ENCODE measurements at regions not wholly inside any gene's neighbourhood (a gene's known extent, or its start where the extent isn't known, plus 50 kb on each side); places are given as distances from the start of the nearest gene placed in this dataset.

DNA sequence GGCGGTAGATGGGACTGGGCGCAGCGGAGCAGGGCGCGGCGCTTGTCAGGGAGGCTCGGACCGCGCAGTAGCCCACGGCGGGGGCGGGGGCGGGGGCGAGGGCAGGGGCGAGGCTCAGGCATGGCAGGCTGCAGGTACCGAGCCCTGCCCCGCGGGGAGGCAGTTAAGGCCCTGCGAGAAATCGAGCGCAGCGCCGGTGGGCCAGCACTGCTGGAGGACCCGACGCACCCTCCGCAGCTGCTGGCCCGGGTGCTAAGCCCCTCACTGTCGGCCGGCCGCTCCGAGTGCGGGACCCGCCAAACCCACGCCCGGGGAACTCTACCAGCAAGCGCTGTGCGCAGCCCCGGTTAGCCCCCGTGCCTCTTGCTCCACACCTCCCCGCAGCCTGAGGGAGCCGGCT is 90.2 kb upstream of the RPL38 start:
- no peak for DNase-seq (ENCODE audit: extremely low read depth, low read depth)
- TF ChIP-seq, protein P1, sequence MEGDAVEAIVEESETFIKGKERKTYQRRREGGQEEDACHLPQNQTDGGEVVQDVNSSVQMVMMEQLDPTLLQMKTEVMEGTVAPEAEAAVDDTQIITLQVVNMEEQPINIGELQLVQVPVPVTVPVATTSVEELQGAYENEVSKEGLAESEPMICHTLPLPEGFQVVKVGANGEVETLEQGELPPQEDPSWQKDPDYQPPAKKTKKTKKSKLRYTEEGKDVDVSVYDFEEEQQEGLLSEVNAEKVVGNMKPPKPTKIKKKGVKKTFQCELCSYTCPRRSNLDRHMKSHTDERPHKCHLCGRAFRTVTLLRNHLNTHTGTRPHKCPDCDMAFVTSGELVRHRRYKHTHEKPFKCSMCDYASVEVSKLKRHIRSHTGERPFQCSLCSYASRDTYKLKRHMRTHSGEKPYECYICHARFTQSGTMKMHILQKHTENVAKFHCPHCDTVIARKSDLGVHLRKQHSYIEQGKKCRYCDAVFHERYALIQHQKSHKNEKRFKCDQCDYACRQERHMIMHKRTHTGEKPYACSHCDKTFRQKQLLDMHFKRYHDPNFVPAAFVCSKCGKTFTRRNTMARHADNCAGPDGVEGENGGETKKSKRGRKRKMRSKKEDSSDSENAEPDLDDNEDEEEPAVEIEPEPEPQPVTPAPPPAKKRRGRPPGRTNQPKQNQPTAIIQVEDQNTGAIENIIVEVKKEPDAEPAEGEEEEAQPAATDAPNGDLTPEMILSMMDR (IDR thresholded peaks at IDR 0.05; ENCODE audit: low read depth, low read length), result no peak

DNA sequence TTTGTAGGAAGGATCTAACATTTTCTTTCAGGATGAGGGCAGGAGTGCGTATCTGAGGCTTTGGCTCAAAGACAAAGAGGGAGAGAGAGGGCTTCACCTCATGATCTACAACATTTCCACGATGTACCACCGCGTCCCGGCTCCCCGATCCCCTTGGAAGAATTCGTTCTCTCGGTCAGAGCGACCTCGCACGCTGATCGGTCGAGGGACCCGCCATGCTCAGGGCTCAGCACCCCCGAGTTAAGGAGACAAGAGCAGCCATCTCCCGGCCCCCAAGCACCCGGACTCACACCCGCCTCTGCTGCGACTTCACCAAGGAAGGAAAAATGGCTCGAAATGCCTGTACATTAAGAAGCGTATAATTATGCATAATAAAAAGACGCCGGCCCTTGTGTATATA is 89.5 kb upstream of the RPL38 start:
- DNase-seq (ENCODE audit: extremely low read depth, low read depth), result no peak
- TF ChIP-seq, protein P1 (IDR thresholded peaks at IDR 0.05; ENCODE audit: low read depth, low read length), result no peak

DNA sequence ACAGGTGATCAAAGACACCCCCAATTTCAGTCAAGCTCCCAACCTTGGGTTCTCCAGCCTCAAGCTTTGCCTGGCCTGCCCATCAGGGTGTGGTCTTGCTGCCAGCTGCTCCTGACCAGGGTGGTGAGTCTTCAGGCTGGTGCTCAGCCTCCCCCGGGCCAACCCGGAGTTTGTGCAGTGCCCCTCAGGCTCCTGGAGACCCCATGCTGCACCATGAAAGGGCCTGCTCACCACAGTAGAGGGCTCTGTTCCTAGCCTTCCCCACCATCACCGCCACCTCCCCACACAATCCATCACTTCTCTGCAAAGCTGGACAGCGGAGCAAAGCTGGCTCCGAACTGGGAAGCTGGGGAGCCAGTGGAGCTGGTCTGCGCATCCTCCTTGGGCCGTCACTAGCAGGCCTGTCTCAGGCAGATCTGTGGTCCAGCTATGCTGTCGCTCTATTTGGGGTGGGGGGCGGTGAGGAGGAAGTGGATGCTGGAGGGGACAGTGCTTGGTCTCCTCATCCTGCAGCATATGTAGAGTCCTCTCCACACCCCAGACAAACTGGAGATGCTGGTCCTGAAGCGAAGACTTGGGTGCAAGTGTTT is 88.5 kb upstream of the RPL38 start:
- TF ChIP-seq, protein P1 (IDR thresholded peaks at IDR 0.05; ENCODE audit: low read depth, low read length), result no peak
- no peak for DNase-seq (ENCODE audit: extremely low read depth, low read depth)

DNA sequence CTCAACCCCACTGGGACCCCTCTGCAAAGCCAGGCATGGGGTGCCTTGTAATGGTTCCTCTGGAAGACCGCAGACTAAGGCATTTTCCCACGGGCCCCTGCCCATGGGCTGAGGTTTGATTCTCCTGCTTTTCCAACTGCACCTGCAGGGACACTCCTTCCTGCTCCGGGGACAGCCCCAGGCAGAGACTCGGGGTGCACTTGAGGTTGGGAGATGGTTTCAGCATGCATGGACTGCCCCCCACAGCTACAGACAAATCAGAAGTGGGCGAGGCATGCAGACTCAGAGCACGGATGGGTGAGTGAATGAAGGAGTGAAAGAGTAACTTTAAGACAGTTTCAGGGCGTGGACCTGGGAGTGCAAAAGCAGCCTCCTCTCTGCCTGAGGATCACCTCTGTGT is 87.9 kb upstream of the RPL38 start:
- TF ChIP-seq, protein P1 (IDR thresholded peaks at IDR 0.05; ENCODE audit: low read depth, low read length), result no peak
- no peak for DNase-seq (ENCODE audit: extremely low read depth, low read depth)

DNA sequence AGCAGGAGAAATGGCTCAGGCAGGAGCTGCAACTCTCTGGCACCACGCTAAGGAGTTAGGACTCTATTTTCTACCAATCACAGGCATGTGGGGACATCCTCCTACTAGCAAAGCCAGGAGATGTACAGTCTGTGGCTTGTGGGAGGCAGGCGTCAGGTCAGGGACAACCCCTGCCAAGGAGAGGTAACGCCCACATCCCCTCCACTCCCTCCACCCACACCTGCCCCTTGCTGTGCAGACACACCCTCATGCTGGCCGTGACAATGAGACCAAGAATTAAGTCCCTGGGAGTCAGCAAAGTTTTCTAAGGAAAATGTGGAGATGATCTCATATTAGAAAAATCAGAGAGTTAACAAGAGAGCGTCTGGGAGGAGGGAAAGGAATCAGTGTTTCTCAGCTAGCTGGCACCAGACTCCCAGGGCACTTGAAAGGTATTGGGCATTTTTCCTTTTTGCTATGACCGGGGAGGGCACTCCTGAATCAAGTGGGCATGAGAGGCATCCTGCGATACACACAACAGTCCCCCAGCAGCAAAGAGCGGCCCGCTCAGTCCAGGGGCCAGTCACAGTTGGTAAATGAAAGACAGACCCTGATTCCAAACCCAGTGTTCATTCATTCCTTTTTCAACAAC is 87.3 kb upstream of the RPL38 start:
- TF ChIP-seq, protein P1 (IDR thresholded peaks at IDR 0.05; ENCODE audit: low read depth, low read length), result no peak
- DNase-seq (ENCODE audit: extremely low read depth, low read depth), result no peak

DNA sequence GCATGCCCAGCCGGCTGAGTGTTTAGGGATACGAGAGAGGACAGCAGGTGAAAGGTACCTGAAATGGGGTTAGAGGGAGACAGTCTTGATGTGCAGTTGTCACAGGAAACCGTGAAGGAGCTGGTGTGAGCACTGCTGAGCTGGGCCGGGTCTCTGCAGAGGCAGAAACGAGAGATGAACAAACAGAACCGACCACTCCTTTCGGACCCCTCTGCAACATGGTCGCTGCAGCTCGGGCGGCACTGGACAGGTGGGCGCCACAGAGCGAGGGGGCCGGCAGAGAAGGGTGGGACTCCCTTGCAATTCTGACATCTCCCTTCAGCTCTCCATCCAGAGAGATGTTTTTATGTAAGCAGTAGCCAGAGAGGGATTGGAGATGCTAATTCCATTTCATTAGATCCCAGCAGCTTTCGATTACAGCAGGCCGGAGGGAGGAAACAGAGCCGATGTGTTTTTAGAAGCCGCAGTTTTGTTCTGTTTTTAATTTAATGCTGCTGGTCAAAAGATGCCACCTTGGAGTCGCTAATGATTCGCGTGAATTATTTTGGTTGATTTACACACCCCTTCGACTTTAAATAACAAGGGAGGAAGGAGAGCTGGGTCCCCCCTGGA is 86.3 kb upstream of the RPL38 start:
- no peak for DNase-seq (ENCODE audit: extremely low read depth, low read depth)
- TF ChIP-seq, protein P1 (IDR thresholded peaks at IDR 0.05; ENCODE audit: low read depth, low read length), result no peak

DNA sequence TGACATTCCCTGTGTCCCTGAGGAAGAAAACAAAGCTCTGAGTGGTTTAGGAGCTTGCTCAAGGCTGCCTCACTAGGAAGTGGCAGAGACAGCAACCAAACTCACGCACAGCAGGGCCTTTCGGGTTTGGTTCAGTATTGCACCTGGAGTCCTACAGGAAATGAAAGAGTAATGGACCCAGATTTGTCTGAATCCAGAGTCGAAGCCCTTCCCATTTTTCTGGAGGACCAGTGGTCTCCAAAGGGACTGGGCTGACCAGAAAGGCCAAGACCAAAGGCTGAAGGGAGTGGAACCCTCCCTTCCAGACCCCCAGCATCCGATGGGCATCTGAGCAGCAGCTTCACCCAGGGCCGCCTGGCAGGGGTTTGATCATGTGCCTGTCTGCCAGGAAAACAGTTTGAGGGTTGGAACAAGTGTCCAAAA is 85.5 kb upstream of the RPL38 start:
- DNase-seq (ENCODE audit: extremely low read depth, low read depth), result no peak
- TF ChIP-seq, protein P1 (IDR thresholded peaks at IDR 0.05; ENCODE audit: low read depth, low read length), result no peak
